GM21381 (cell line): ENCODE measurements at regions not wholly inside any gene's neighbourhood (a gene's known extent, or its start where the extent isn't known, plus 50 kb on each side); places are given as distances from the start of the nearest gene placed in this dataset.

ENCODE experiments used
- ATAC-seq: cut with Tn5 transposase; IDR thresholded peaks from one replicate; pipeline ENCODE4 v1.9.1; 2021; ENCODE audit warnings: mild to moderate bottlenecking, moderate library complexity; ENCODE audit not compliant: unreplicated experiment

GRCh38 chr12:24304285-24304684, 354.8 kb upstream of the SOX5 start:
- ATAC-seq = no peak

DNA sequence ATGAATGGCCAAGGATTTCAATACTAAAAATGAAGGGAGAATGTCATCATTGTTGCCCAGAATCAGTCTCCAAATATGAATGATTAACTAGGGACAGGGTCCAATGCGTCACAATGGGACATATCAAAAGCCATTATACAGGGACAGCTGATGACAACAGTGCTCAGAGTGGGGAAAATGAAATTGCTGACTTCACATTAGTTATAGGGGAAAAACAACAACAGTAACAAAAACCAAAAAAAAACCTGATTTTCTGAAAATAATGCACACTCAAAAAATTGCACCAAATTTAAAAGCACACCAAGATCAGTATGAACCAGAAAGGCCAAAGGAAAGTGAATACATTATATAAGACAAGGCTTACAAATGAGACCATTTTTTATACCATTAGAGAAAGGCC, 353.2 kb upstream of the SOX5 start:
- ATAC-seq = no peak

DNA sequence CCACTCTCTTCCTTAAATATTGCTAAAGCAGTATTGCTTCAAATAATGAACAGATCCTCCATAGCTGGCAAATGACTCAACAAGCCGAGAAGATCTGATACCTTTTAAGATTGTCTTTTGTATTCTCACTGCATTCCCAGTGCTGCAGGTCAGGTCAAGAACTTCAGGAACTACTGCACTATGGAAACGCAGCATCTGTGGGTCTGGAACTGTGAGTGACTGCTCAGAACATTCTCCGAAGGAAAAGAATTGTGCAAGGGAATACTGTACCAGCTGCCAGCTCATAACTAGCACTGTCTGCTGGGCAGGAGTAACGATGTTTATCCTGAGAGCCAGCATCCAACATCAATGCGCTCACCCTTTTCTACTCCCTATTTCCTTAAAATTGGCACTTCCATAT, 348.0 kb upstream of the SOX5 start:
- ATAC-seq = no peak

DNA sequence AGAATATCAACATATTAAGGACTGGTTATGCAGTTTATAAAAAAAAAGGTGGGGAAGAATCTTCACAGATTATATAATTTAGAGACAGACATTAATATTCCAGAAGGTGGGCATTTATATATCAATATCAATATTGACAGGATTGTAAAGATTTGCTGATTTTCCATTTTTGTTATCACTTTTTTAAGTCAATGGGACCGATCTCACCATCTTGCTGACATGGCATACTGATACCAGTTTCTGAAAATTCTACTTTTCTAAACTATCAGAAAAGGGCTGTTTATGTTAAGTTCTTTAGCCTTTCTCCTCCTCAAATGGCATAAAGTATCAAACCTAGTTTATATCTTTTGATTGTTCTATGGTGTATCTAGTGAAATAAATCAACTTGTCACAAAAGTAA, 344.1 kb upstream of the SOX5 start:
- no peak for ATAC-seq

GRCh38 chr12:24287963-24288362, 338.5 kb upstream of the SOX5 start:
- ATAC-seq = no peak

DNA sequence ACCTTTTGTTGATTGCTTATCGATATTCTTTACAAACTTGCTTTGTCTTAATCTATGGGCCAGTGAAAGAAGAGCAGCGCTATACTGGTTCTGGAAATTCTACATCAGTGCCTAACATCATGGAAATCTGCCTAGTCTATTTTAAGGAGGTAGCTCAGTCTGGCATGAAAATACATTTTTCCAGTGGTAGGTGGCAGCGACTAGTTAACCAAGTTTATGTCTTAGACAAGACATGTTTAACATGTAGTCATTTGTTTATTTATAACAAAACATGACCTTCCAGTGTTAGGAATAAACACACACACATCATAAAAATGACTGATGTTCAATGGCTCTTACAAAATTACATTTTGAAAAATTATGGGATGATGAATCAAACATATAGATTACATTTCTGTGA, 336.0 kb upstream of the SOX5 start:
- no peak for ATAC-seq

GRCh38 chr12:24281341-24281740, 331.9 kb upstream of the SOX5 start:
- no peak for ATAC-seq

DNA sequence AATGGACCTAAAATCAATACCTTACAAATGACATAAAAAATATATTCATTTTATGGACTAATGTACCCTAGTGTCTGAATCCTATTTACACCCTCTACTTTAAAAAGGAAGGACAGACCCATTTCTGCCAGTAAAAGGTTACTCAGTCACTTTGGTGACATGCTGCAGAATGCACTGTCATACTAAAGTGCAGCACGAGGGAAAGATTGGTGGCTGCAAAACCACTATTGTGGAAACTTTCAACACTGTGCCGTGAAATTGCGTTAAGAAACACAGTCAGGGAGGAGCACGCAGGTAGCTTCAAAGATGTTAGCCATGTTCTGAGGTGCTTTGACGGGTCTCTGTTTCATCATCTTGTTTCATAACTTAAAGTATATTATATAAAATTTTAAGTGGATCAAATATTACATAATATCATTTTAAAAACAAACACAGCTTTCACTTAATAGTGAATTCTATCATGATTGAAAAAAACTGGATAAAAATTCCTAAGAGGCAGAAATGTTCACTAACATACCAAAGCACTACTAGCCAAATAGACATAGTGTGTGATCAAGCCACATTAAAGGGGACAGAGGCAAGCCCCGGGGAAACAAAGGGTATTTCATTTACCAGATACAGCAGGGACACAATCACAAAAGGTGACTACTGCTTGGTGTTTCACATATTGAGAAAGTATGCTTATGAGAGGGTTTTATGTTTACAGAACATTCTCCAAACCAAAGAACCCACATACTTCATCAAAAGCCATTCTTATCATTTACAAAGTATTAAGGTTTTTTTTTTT, 330.8 kb upstream of the SOX5 start:
- ATAC-seq = no peak

- no peak for ATAC-seq
Observed at GRCh38 chr12:24278832-24279231, 329.4 kb upstream of the SOX5 start.

- no peak for ATAC-seq
Observed at GRCh38 chr12:24270965-24271364, 321.5 kb upstream of the SOX5 start.

DNA sequence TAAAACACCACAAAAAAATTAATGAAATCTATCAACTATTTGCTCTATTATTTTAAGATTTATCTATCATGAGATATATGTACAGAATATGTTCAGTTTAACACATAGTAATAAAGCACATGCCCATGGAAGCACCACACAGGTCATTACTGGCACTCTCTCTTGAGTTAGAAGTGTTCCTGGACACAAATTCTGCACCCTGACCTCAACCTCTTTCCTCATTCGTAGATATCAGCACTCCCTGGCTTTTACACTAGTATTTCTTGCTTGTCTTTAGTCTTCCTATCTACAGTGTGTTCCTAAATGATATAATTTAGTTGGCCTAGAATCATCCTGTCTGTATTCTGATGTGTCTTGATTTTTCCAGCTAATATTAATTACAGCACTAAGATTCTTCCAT, 321.0 kb upstream of the SOX5 start:
- no peak for ATAC-seq

DNA sequence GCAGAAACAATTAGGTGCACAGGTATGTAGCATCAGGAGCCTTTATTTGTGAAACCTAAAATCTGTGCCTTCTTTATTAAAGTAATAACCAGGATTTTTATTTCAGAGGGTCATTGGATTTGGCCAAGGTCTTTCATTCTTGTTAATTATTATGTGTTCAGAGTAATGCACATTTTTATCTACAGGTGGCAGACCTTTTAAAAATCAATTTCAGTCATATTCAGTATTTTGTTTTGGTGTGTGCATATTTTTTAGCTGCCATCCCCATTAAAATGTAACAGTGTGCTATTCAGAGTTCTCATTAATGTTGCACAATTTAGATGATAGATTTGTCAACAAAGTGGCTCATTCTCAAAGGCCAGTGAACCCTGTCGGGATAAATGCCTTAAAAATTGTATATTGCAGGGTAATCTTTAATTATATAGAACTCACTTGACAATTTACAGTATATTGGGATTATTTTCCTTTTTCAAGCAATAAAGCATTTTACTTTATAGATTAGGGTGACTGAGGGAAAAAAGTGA, 319.3 kb upstream of the SOX5 start:
- ATAC-seq = no peak

DNA sequence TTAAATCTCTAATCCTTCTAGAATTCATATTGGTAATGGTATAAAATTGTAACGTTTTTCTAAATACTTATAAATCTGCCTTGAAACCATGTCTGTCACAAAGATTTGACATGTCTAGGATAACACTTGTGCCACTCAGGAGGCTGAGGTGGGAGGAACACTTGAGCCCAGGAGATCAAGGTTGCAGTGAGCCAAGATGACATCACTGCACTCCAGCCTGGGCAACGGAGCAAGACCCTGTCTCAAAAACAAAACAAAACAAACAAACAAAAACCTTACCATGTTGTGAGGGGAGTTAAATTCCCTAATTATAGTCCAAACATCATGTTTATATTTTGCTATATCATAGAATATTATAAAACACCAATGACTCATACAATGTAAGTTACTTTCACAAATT, 317.5 kb upstream of the SOX5 start:
- ATAC-seq = no peak

- no peak for ATAC-seq
Observed at GRCh38 chr12:24256684-24257083, 307.2 kb upstream of the SOX5 start.

GRCh38 chr12:24255920-24256665, 306.6 kb upstream of the SOX5 start:
- ATAC-seq = no peak

- no peak for ATAC-seq
Observed at GRCh38 chr12:24252602-24253001, 303.1 kb upstream of the SOX5 start.

DNA sequence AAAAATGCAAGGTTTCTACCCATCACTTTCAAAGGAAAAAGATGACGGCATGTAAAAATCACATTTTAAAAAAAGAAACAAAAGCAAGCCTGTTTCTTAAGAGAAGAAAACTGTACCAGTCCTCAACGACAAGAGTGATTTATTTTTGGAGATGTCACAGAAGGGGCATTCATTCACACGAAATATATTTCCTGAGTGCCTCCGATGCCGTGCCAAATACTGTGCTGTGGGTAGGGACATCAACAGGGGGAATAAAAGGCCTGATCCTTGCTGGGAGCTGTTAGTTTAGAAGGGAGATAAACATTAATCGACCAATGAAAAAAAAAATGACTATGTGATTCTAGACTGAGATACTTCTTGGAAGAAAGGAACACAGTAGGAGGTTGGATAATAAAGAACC, 297.5 kb upstream of the SOX5 start:
- no peak for ATAC-seq

GRCh38 chr12:24246376-24246775, 296.9 kb upstream of the SOX5 start:
- no peak for ATAC-seq

GRCh38 chr12:24244801-24245200, 295.3 kb upstream of the SOX5 start:
- no peak for ATAC-seq

DNA sequence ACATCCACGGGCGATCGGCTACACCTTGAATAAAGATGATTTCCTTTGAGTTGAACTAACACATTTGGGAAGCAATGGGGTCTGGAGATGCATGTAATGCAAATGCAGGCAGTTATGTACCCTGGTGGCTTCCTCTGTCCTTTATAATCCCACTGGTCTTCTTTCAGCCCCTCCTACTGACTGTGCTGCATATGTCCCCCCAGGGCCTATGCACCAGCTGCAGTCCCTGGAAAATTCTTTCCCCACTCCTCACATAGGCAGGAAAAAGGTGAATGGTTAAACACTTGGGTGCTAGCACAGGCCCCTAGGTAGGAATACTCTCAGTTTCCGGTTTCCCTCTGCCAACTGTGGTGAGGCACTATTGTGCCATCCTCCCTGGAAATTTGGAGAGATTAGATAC, 294.8 kb upstream of the SOX5 start:
- no peak for ATAC-seq

DNA sequence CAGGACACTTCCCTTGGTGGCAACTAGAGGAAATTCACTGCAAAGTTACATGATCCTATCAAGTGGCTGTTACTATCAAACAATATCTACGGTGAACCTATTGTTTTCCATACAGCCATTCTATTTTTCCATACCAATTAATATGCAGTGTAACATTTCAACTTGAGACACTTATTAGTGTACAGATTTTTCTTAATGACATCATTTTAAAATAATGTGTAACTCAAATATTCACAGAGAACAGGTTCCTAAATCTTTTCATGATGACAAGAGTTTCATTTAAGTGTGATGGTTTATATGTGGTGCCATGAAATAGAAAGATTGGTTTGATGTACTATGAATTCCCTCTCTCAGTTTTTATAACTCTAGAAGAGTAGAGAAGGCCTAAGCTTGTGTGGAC, 291.2 kb upstream of the SOX5 start:
- no peak for ATAC-seq

- no peak for ATAC-seq
Observed at GRCh38 chr12:24233519-24234246, 284.2 kb upstream of the SOX5 start.
